GM12878 (cell line): ENCODE measurements at regions not wholly inside any gene's neighbourhood (a gene's known extent, or its start where the extent isn't known, plus 50 kb on each side); places are given as distances from the start of the nearest gene placed in this dataset.

Experiments
- ATAC-seq: fragments of 200-7000 bp; cut with Tn5 transposase; 3 replicates; pipeline ENCODE4 v1.9.1; 2020; ENCODE audit warnings: mild to moderate bottlenecking, moderate library complexity
- BruUV-seq: library from RNA; stranded (reverse); fragments of 400-500 nt; replicated peaks from 2 replicates; lab custom pipeline; 2021; lab: Mats Ljungman, UMichigan
- CTCF ChIA-PET: fragments of 300-600 bp; sonication (Branson Sonifier 250); formaldehyde crosslinking; extraction: SDS; loops from one replicate; lab custom pipeline; 2021; ENCODE audit warnings: inconsistent platforms; lab: Yijun Ruan, JAX
- POLR2A ChIA-PET: fragments of 350-600 bp; formaldehyde crosslinking; extraction: SDS; loops from one replicate; lab custom pipeline; 2021; ENCODE audit warnings: inconsistent platforms; lab: Charles Lee
- RAD21 ChIA-PET: fragments of 300-600 bp; sonication (Branson Sonifier 250); formaldehyde crosslinking; loops from one replicate; lab custom pipeline; 2023; ENCODE audit warnings: antibody characterized with exemption; ENCODE audit not compliant: unreplicated experiment; lab: Charles Lee
- SMC1A ChIA-PET: fragments of 300-600 bp; sonication (Branson Sonifier 250); formaldehyde crosslinking; loops from one replicate; lab custom pipeline; 2023; ENCODE audit not compliant: unreplicated experiment, uncharacterized antibody; lab: Charles Lee
- DNase-seq: peaks from one replicate; pipeline ENCODE4 v3.0.0-alpha.2; 2011; ENCODE audit warnings: low read depth, low spot score
- FAIRE-seq: peaks from 3 replicates; lab custom pipeline; 2011; peaks lifted over from hg19 to GRCh38; lab: Jason Lieb, UNC
- H2AFZ ChIP-seq: 2 replicates; pipeline ENCODE4 v1.6.0; 2011; ENCODE audit warnings: low read depth, low read length, control low read depth; ENCODE audit not compliant: control insufficient read depth
- H3K27ac ChIP-seq: 2 replicates; pipeline ENCODE4 v1.5.1; 2011; ENCODE audit warnings: control low read depth; ENCODE audit not compliant: control insufficient read depth, insufficient read depth
- H3K27me3 ChIP-seq, 2 experiments: replicated peaks in 1 of 2; 2 replicates each; pipeline versions ENCODE4 v1.6.0 to v1.6.1; 2011; ENCODE audit warnings: low read length in 1 of 2; ENCODE audit not compliant: control insufficient read depth in 2 of 2, insufficient read depth in 2 of 2
- H3K36me3 ChIP-seq, 2 experiments: 2 replicates each; pipeline ENCODE4 v1.5.1; 2011; ENCODE audit warnings: low read length in 1 of 2; ENCODE audit not compliant: control insufficient read depth in 2 of 2, insufficient read depth in 2 of 2
- H3K4me1 ChIP-seq: 2 replicates; pipeline ENCODE4 v1.6.1; 2011; ENCODE audit warnings: mild to moderate bottlenecking, low read length, moderate library complexity, mixed read lengths; ENCODE audit not compliant: control insufficient read depth, insufficient read depth
- H3K4me2 ChIP-seq: 2 replicates; pipeline ENCODE4 v1.6.0; 2011; ENCODE audit warnings: control low read depth; ENCODE audit not compliant: control insufficient read depth, insufficient read depth
- H3K4me3 ChIP-seq: fragments of 200-600 bp; sonication (generic); 2 replicates; pipeline ENCODE4 v1.5.1; 2016
- H3K79me2 ChIP-seq: 2 replicates; pipeline ENCODE4 v1.6.0; 2011; ENCODE audit warnings: low read length; ENCODE audit not compliant: control insufficient read depth, insufficient read depth
- H3K9ac ChIP-seq: 2 replicates; pipeline ENCODE4 v1.8.0; 2011; ENCODE audit warnings: low read length, control low read depth, mixed read lengths; ENCODE audit not compliant: control insufficient read depth, insufficient read depth
- H3K9me3 ChIP-seq: replicated peaks from 3 replicates; pipeline ENCODE4 v1.5.1; 2011; ENCODE audit warnings: mild to moderate bottlenecking, low read length; ENCODE audit not compliant: control insufficient read depth, insufficient read depth
- H4K20me1 ChIP-seq: 2 replicates; pipeline ENCODE4 v1.6.0; 2011; ENCODE audit not compliant: control insufficient read depth, insufficient read depth
- BMI1 ChIP-seq: fragments of 450-650 bp; IDR thresholded peaks from 2 replicates; pipeline ENCODE4 v1.6.1; 2016; ENCODE audit warnings: mild to moderate bottlenecking, moderate library complexity, borderline replicate concordance
- CBFB ChIP-seq: IDR thresholded peaks from 2 replicates; pipeline ENCODE4 v1.6.1; 2016; ENCODE audit warnings: antibody characterized with exemption, low read depth
- CHD1 ChIP-seq: IDR thresholded peaks from 2 replicates; pipeline ENCODE4 v1.6.1; 2012; ENCODE audit warnings: low read depth, low read length, improper control_type of control experiment
- EED ChIP-seq: sonication (generic); IDR thresholded peaks from 2 replicates; pipeline ENCODE4 v1.6.1; 2016; ENCODE audit warnings: antibody characterized with exemption, low read depth
- EGR1 ChIP-seq, 2 experiments: IDR thresholded peaks; 1 replicate in 1 of 2; 2 replicates in 1 of 2; pipeline ENCODE4 v1.6.1; 2011 to 2012; ENCODE audit warnings: low read depth in 2 of 2, low read length in 2 of 2, borderline replicate concordance in 1 of 2, mild to moderate bottlenecking in 1 of 2, moderate library complexity in 1 of 2
- FOXM1 ChIP-seq: IDR thresholded peaks from 2 replicates; pipeline ENCODE4 v1.6.1; 2012; ENCODE audit warnings: low read depth, mild to moderate bottlenecking, inconsistent platforms, low read length, moderate library complexity
- HCFC1 ChIP-seq: fragments of 150-350 bp; IDR thresholded peaks from 2 replicates; pipeline ENCODE4 v1.6.1; 2014; ENCODE audit warnings: low read length
- IKZF2 ChIP-seq, 2 experiments: fragments of 450-650 bp; IDR thresholded peaks; 2 replicates each; pipeline ENCODE4 v1.6.1; 2017; ENCODE audit warnings: mild to moderate bottlenecking in 2 of 2, moderate library complexity in 2 of 2
- KLF5 ChIP-seq: fragments of 450-650 bp; IDR thresholded peaks from 2 replicates; pipeline ENCODE4 v1.6.1; 2014; ENCODE audit warnings: mild to moderate bottlenecking; ENCODE audit not compliant: partially characterized antibody
- MXI1 ChIP-seq: fragments of 150-350 bp; IDR thresholded peaks from 2 replicates; pipeline ENCODE4 v1.6.1; 2011; ENCODE audit warnings: low read depth, mild to moderate bottlenecking, inconsistent platforms, low read length, improper control_type of control experiment
- NBN ChIP-seq: fragments of 450-650 bp; IDR thresholded peaks from 2 replicates; pipeline ENCODE4 v1.6.1; 2016
- NR2C2 ChIP-seq: IDR thresholded peaks from 2 replicates; pipeline ENCODE4 v1.6.1; 2011; ENCODE audit warnings: borderline replicate concordance, low read depth; ENCODE audit not compliant: control insufficient read depth, insufficient read length
- PAX8 ChIP-seq: fragments of 450-650 bp; IDR thresholded peaks from 2 replicates; pipeline ENCODE4 v1.6.1; 2017; ENCODE audit warnings: mild to moderate bottlenecking, moderate library complexity
- RELA ChIP-seq: fragments of 450-650 bp; IDR thresholded peaks from 2 replicates; pipeline ENCODE4 v1.8.0; 2014; ENCODE audit warnings: borderline replicate concordance; ENCODE audit not compliant: partially characterized antibody
- SIN3A ChIP-seq: IDR thresholded peaks from 2 replicates; pipeline ENCODE4 v1.6.1; 2012; ENCODE audit warnings: low read depth, low read length, improper control_type of control experiment
- WRNIP1 ChIP-seq: IDR thresholded peaks from 2 replicates; pipeline ENCODE4 v1.6.1; 2011; ENCODE audit warnings: low read depth, low read length, improper control_type of control experiment, borderline replicate concordance
- ZBED1 ChIP-seq: IDR thresholded peaks from 2 replicates; pipeline ENCODE4 v1.6.1; 2016; ENCODE audit warnings: borderline replicate concordance
- ZNF217 ChIP-seq: fragments of 450-650 bp; IDR thresholded peaks from 2 replicates; pipeline ENCODE4 v1.6.1; 2017; ENCODE audit warnings: antibody characterized with exemption, mild to moderate bottlenecking
- WGBS: methylation state at CpG from one replicate; pipeline ENCODE4 v1.1.6; 2016; ENCODE audit warnings: low lambda C conversion rate; ENCODE audit not compliant: insufficient replicate concordance, insufficient coverage; ENCODE audit errors: missing lambda C conversion rate; 5-methylcytosine and 5-hydroxymethylcytosine counted together
- in situ Hi-C: fragments of 300-500 bp; cut with MboI; formaldehyde crosslinking; loops from 9 replicates; pipeline ENCODE4 v1.14.3; 2018; ENCODE audit warnings: mixed read lengths
- intact Hi-C: fragments of 100-400 bp; cut with micrococcal nuclease; formaldehyde crosslinking; loops from one replicate; pipeline ENCODE4 v1.14.2; 2022; ENCODE audit not compliant: unreplicated experiment
- TF ChIP-seq, protein P1 (sequence below): IDR thresholded peaks from 2 replicates; pipeline ENCODE4 v1.6.1; 2012; ENCODE audit warnings: low read depth, low read length, improper control_type of control experiment
- TF ChIP-seq, protein P2 (sequence below): fragments of 450-650 bp; IDR thresholded peaks from 2 replicates; pipeline ENCODE4 v1.6.1; 2017; ENCODE audit warnings: mild to moderate bottlenecking, low read depth, inconsistent platforms; ENCODE audit not compliant: poor library complexity, severe bottlenecking
- TF ChIP-seq, protein P3 (sequence below): fragments of 450-650 bp; IDR thresholded peaks from 2 replicates; pipeline ENCODE4 v1.6.1; 2016; ENCODE audit warnings: mild to moderate bottlenecking

DNA sequence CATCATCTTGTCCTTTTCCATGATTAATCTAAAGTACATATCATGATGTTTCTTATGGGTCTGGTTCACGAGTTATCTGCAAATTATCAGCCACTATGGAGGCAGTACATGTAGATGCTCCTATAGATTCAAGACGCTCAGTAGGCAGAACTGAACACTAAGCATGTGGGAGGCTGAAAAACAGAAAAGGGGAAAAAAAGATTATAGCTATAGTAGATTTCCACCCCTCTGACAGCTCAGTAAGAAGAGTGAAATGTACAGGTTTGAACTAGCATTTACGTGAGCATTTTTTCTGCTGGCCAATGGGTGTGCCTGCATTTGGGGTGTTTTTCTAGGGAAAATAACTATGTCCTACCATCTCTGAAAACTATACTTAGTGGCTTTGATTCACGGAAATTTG is 308.9 kb downstream of the ZEB2 start (continued):
- TF ChIP-seq PAX8 (no peak), BMI1 (no peak), ZBED1 (no peak), IKZF2 (IDR thresholded peaks at IDR 0.05) (no peak), WRNIP1 (no peak), CBFB (no peak), RELA (no peak), FOXM1 (no peak), CHD1 (no peak), HCFC1 (no peak), NBN (no peak)
- TF ChIP-seq, protein P1, sequence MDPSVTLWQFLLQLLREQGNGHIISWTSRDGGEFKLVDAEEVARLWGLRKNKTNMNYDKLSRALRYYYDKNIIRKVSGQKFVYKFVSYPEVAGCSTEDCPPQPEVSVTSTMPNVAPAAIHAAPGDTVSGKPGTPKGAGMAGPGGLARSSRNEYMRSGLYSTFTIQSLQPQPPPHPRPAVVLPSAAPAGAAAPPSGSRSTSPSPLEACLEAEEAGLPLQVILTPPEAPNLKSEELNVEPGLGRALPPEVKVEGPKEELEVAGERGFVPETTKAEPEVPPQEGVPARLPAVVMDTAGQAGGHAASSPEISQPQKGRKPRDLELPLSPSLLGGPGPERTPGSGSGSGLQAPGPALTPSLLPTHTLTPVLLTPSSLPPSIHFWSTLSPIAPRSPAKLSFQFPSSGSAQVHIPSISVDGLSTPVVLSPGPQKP: no peak

DNA sequence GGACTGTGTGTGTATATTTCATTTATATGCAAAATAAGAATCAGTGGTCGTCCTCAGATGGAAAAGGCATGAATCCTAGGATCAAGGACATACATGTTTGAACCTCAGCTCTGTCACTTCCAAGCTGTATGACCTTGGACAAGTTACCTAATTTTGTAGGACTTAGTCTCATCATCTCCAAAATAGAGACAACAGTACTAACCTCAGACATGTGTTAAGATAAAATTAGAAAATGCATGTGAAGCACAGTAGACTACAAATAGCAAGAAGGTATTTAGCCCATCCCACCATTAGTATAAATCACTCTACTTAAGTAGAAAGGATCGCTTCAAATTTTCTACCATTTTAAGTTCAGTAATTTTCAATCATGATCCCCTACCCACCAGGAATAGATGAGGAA is 309.8 kb downstream of the ZEB2 start:
- no peak overlapping the region for H3K9ac ChIP-seq
- TF ChIP-seq ZNF217: no peak
- no peak for TF ChIP-seq KLF5
- no peak for TF ChIP-seq MXI1
- no peak for TF ChIP-seq CHD1
- no peak for TF ChIP-seq EED
- TF ChIP-seq NR2C2: no peak
- TF ChIP-seq, protein P2, sequence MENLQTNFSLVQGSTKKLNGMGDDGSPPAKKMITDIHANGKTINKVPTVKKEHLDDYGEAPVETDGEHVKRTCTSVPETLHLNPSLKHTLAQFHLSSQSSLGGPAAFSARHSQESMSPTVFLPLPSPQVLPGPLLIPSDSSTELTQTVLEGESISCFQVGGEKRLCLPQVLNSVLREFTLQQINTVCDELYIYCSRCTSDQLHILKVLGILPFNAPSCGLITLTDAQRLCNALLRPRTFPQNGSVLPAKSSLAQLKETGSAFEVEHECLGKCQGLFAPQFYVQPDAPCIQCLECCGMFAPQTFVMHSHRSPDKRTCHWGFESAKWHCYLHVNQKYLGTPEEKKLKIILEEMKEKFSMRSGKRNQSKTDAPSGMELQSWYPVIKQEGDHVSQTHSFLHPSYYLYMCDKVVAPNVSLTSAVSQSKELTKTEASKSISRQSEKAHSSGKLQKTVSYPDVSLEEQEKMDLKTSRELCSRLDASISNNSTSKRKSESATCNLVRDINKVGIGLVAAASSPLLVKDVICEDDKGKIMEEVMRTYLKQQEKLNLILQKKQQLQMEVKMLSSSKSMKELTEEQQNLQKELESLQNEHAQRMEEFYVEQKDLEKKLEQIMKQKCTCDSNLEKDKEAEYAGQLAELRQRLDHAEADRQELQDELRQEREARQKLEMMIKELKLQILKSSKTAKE: no peak
- no peak for TF ChIP-seq EGR1 (IDR thresholded peaks at IDR 0.05; ENCODE audit: borderline replicate concordance in 1 of 2, low read depth in 2 of 2, low read length in 2 of 2)
- TF ChIP-seq, protein P3, sequence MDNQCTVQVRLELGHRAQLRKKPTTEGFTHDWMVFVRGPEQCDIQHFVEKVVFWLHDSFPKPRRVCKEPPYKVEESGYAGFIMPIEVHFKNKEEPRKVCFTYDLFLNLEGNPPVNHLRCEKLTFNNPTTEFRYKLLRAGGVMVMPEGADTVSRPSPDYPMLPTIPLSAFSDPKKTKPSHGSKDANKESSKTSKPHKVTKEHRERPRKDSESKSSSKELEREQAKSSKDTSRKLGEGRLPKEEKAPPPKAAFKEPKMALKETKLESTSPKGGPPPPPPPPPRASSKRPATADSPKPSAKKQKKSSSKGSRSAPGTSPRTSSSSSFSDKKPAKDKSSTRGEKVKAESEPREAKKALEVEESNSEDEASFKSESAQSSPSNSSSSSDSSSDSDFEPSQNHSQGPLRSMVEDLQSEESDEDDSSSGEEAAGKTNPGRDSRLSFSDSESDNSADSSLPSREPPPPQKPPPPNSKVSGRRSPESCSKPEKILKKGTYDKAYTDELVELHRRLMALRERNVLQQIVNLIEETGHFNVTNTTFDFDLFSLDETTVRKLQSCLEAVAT: no peak
- no peak for TF ChIP-seq SIN3A

More for the DNA sequence above, 309.8 kb downstream of the ZEB2 start:
- H3K79me2 ChIP-seq: no peaks in the 10 kb centered on the region
- ChIA-PET CTCF (interaction anchor here (0.6 to 1.7 kb wide), 3 partner anchors 9 to 332 kb away, joined by 3 to 5 read pairs (median 4); no protein-coding TSS in a partner anchor), POLR2A (no interaction called here), RAD21 (interaction anchor here (0.6 to 1.6 kb wide), 2 partner anchors 25 to 154 kb away, joined by 3 read pairs; no protein-coding TSS in a partner anchor), SMC1A (interaction anchor here (1.0 to 8.2 kb wide), 3 partner anchors 11 to 47 kb away, joined by 3 to 68 read pairs (median 3); no protein-coding TSS in a partner anchor)
- H2AFZ ChIP-seq: no peak overlapping the region
- no peaks in the 10 kb centered on the region for H3K27me3 ChIP-seq
- H3K36me3 ChIP-seq: no peaks in the 10 kb centered on the region
- no peak for ATAC-seq
- H4K20me1 ChIP-seq: no peaks in the 10 kb centered on the region
- H3K27ac ChIP-seq: no peak overlapping the region
- H3K9me3 ChIP-seq: no peaks in the 10 kb centered on the region; the same call in 2 of the 3 replicates
- no peak overlapping the region for H3K4me2 ChIP-seq
- in situ Hi-C loops (no loop called here), intact Hi-C loops (no loop called here)
- BruUV-seq: no TSS peak
- peaks cover 15% of the 10 kb centered on the region for H3K4me1 ChIP-seq
- H3K4me3 ChIP-seq: no peak overlapping the region
- 63% methylated on average over 2 of the region's 2 CpGs for WGBS
- no peak for FAIRE-seq
- DNase-seq: no peak
